Stimulated activated CD8-positive, alpha-beta memory T cell treated with anti-CD3 and anti-CD28 coated beads, Interleukin-4, amount 100 ng/mL, for 1 hour (primary cell): ENCODE measurements at regions not wholly inside any gene's neighbourhood (a gene's known extent, or its start where the extent isn't known, plus 50 kb on each side); places are given as distances from the start of the nearest gene placed in this dataset.

Experiments
- DNase-seq, 2 donors: peaks; one replicate each; pipeline ENCODE4 v3.0.0-alpha.2; 2020; ENCODE audit warnings: low read depth in 2 of 2, low spot score in 1 of 2

DNA sequence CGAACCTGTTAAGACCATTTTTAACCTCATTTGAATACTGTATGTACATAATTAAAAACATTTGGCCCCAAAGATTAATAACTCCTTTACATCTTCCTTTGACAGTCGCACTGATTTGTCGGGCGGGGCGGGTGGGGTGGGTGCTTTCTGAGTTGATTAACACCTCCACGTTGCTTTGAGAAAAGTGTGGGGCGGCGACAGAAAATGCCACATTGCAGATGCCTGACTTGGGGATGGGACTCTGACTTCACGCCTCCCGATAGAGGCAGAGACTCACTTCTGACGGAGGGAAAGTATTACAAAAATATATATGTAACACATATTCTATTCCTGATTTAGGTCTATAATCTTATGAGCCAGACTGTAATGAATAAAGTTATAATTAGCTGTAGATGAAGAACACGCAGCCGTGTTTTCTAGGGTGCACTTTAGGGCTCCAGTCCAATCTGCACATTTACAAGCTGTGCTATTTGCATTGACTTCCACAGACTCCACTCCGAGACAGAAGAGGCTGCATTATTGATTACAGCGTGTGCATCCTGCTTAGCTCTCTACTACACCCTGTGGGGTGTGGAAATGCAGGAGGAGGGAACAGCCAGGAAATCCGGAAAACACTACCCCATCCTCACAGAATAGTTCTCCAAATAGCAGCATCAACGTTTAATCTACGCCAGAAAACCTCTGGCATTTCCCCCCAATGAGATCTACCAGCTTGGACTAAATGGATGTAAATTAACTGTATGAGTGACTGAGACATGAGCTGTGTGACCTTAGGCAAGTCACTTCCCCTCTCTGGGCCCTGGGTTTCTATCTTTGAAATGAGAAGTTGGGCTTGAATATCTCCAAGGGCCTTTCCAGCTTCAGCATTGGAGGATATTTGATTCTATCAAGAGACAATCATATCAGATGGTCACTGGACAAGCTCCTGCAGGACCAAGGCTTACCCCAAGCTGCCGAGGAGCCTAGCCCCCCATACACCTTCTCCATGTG, 308.0 kb downstream of the RRAGC start:
- no peak for DNase-seq

GRCh38 chr1:38549191-38549590, 310.4 kb downstream of the RRAGC start:
- DNase-seq, result no peak

GRCh38 chr1:38547321-38547720, 312.3 kb downstream of the RRAGC start:
- DNase-seq, result no peak

GRCh38 chr1:38546636-38547035, 312.9 kb downstream of the RRAGC start:
- no peak for DNase-seq

DNA sequence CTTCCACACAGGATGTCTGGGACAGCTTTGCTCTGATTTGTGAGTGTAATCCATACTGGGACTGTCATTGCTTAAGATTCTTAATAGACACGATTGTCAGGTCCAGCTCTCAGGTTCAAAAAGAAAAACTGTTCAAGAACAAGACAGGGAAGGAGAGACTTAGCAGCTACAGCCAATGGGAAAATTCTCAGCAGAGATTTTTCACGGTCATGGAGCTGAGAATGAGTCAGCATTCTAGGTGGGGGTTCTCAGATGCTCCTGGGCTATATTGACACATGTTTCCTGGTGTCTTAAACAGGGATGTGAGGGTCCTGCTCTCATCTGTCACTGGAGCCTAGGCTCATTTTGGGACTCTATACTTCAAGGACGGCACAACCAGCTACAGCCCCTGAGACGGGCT, 318.3 kb downstream of the RRAGC start:
- DNase-seq, result no peak

DNA sequence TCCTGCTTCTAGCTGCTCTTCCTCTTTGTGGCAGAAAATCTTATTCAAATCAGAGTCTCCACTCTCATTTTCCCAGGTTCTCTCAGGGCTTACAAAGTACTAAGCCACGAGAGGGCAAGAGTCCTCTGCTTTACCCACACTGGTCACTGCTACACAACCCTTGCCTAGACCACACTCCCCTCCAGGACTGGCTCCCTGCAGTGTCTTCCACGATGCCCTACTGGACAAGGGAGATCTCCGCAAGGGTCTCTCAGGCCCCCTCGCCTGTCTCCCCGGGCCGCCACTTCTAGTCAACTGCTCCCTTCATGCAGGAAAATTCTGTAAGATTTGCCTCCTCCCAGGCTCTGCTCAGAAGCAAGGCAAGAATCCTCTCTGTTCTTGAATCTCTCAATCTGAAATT, 319.6 kb downstream of the RRAGC start:
- no peak for DNase-seq

DNA sequence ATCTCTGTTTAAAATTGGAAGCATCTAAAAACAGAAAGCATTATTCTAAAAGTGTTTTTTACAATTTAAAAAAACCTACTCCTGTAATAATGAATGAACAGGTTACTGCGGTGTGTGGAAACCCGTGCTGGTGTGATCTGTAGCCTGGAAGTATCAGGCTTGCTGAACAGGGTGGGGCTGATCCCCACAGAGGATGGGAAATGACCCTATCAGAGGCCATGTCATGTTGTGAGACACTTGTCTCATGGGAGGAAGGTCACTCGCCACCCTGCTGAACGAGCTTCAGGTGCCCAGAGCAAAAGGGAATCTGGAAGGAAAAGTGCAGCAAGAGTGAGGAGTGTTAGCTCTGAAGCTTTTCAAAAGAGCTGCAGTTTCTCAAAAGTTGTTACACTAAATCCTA, 320.7 kb downstream of the RRAGC start:
- no peak for DNase-seq

DNA sequence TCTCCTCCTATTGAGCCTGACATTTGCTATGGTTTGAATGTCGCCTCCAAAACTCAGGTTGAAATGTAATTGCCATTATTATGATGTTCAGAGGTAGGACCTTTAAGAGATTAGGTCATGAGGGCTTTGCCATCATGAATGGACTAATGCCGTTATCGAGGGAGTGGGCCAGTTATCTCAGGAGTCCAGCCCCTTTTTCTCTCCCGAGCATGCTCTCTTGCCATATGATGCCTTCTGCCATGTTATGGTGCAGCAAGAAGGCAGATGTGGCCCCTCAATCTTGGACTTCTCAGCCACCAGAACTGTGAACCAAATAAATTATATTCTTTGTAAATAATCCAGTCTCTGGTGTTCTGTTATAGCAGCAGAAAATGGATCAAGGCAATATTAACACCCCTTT, 323.5 kb downstream of the RRAGC start:
- DNase-seq, result no peak

- DNase-seq, result no peak
Observed at GRCh38 chr1:38534473-38534823, 325.1 kb downstream of the RRAGC start.

DNA sequence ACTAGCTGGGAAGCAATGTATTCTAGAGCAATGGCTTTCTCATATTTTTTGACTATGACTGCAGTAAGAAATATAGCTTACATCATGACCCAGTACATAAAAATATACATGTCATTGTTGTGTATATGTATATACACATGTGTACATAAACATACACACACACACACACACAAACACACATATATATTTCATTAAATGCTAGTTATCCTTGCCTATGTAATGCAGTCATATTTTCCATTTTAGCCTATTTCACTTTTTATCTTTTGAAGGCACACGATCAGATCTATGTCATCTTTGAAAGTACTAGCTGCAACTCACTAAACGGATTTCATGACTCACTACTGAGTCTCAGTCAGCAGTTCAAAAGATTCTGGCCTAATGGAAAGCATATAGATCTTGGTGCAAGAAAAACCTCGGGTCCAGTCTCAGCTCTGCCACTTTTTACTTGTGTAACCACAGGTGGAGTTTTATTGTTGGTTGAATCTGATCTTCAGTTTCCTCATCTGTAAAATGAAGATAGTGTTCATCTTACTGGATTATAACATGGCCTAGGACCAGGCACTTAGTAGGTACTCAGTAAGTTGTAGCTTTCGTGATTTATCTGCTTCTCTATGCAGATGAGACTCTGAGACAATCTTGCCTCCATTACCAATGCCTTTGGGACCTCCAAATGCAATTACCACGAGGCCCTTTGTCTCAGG, 325.6 kb downstream of the RRAGC start:
- no peak for DNase-seq

- no peak for DNase-seq
Observed at GRCh38 chr1:38530957-38531356, 328.6 kb downstream of the RRAGC start.

- no peak for DNase-seq
Observed at GRCh38 chr1:38529946-38530345, 329.6 kb downstream of the RRAGC start.

DNA sequence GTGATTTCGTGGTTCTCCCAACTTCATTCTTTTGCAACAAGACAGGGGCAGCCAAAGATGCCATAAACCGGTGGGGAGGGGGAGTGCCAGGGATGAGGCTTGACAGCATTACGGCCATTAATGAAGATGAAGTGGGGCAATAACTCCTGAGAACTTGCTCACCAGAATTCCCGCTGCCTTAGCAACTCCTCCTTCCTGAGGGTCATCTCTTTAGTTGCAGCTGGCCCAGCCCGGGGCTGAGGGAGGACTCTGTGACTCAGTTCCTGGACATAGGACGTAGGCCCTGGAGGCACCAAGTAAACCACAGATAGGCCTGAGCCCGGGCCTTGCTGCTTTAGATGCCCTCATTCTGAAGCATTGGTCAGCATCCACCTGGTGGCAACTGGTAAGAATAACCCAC, 330.2 kb downstream of the RRAGC start:
- DNase-seq, result no peak

DNA sequence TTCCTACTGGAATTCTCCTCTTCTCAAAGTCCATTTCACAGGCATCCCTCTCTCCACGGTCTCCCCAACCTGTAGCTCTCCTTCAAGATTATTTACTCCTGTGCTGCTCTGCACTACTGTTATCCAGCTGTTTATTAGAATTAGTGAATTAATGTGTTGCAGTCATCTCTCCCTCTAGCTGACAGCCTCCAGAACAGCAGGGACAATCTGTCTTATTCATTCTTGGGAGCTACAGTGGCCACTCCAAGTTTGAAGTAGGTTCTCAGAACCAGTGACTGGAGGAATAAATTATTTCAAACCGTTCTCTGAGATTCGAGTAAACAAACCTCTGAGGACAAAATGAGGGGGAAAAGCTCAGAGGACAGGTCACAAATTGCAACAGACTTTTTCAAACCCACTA, 330.9 kb downstream of the RRAGC start:
- DNase-seq, result no peak

DNA sequence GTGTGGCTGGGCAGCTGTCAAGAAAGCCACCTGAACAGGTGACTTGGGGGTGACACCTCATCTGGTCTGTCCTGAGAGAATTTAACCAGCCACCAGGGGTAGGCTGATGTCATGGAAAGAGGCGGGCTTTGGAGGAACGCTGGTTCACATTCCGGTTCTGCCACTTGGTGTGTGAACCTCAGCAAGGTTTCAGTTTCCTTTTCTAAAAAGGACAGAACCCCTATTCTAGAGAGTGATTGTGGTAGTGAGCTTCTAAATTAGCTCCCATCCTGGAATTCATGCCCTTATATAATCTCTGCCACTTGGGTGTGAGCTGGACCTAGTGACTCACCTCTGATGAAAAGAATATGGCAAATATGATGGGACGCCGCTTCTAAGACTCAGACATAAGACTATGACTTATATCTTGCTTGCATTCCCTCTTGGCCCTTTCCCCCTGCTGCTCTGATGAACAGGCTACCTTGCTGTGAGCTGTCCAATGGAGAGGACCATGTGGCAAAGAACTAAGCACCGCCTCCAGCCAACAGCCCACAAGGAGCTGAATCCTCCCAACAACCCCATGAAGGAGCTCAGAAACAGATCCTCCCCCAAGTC, 332.1 kb downstream of the RRAGC start:
- no peak for DNase-seq

GRCh38 chr1:38526046-38526445, 333.5 kb downstream of the RRAGC start:
- no peak for DNase-seq

- no peak for DNase-seq
Observed at GRCh38 chr1:38525343-38526043, 334.1 kb downstream of the RRAGC start.

DNA sequence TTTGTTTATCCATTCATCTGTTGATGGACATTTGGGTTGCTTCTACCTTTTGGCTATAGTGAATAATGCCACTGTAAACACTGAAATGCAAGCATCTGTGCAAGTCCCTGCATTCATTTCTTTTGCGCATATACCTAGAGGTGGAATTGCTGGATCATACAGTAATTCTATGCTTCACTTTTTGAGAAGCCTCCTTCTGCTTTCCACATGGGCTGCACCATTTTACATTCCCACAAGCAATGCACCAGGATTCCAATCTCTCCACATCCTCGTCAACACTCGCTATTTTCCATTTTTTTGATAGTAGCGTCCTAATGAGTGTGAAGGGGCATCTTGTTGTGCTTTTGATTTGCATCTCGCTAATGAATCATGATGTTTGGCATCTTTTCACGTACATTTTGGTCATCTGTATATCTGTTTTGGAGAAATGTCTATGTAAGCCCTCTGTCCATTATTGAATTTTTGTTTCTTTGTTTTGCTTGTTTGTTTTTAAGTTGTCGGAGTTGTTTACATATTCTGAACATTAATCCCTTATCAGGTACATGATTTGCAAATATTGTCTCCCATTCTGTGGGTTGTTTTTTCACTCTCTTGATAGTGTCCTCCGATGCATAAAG, 335.4 kb downstream of the RRAGC start:
- no peak for DNase-seq

GRCh38 chr1:38523568-38523939, 336.0 kb downstream of the RRAGC start:
- DNase-seq, result no peak

DNA sequence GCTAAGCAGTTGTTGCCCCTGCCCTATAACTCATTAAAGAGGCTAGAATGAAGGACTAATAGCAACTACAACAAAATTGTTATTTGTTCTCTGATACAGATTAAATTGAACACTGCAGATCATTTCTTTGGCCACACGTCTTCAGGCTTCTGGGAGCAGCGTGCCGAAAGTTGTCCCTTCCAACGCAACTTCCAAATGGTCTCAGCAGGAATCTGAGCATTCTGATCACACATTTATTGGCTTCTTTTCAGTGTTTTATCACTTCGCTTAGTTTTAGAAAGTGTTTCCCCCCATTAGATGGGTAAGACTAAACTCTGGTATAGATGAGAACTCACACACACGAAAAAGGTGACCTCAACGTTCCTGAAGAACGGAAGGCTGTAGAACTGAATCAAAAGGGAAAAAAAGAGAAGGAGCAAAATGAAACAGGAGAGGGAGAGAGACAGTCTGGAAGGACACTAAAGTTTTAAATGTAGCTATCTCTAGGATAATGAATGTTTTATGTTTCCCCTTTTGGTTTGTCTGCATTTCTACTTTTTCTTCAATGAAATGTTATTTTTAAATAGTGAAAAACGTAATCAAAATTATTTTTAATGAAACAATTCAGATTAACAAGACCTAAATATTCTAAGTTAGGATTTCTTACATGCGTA, 336.5 kb downstream of the RRAGC start:
- no peak for DNase-seq

- no peak for DNase-seq
Observed at GRCh38 chr1:38516560-38516959, 343.0 kb downstream of the RRAGC start.
